NCI-H2107 (cell line): ENCODE measurements at regions not wholly inside any gene's neighbourhood (a gene's known extent, or its start where the extent isn't known, plus 50 kb on each side); places are given as distances from the start of the nearest gene placed in this dataset.

Experiments used
- DNase-seq: peaks from one replicate; lab custom pipeline; 2025; lab: John Stamatoyannopoulos, UW

- no peak for DNase-seq
Measured at GRCh38 chr12:89185181-89185580, 167.1 kb downstream of the DUSP6 start.

GRCh38 chr12:89183985-89184435 lies 168.3 kb downstream of the DUSP6 start:
- DNase-seq = no peak

- no peak for DNase-seq
Measured at GRCh38 chr12:89181271-89181920, 170.9 kb downstream of the DUSP6 start.

- DNase-seq = no peak
Measured at GRCh38 chr12:89180496-89180895, 171.8 kb downstream of the DUSP6 start.

- no peak for DNase-seq
Measured at GRCh38 chr12:89179983-89180382, 172.3 kb downstream of the DUSP6 start.

- no peak for DNase-seq
Measured at GRCh38 chr12:89179245-89179644, 173.1 kb downstream of the DUSP6 start.

GRCh38 chr12:89177802-89178395 lies 174.4 kb downstream of the DUSP6 start:
- no peak for DNase-seq

GRCh38 chr12:89176676-89177075 lies 175.6 kb downstream of the DUSP6 start:
- DNase-seq = no peak

GRCh38 chr12:89173678-89174077 lies 178.6 kb downstream of the DUSP6 start:
- DNase-seq = no peak

GRCh38 chr12:89173096-89173495 lies 179.2 kb downstream of the DUSP6 start:
- DNase-seq = no peak

GRCh38 chr12:89172224-89172623 lies 180.1 kb downstream of the DUSP6 start:
- no peak for DNase-seq

GRCh38 chr12:89169321-89169720 lies 183.0 kb downstream of the DUSP6 start:
- DNase-seq = no peak

- no peak for DNase-seq
Measured at GRCh38 chr12:89167986-89168385, 184.3 kb downstream of the DUSP6 start.

- DNase-seq = no peak
Measured at GRCh38 chr12:89166525-89166934, 185.8 kb downstream of the DUSP6 start.

GRCh38 chr12:89166121-89166520 lies 186.2 kb downstream of the DUSP6 start:
- DNase-seq = no peak

- no peak for DNase-seq
Measured at GRCh38 chr12:89165703-89166102, 186.6 kb downstream of the DUSP6 start.

- no peak for DNase-seq
Measured at GRCh38 chr12:89163918-89164317, 188.4 kb downstream of the DUSP6 start.

GRCh38 chr12:89162589-89163261 lies 189.6 kb downstream of the DUSP6 start:
- no peak for DNase-seq

GRCh38 chr12:89161557-89161956 lies 190.7 kb downstream of the DUSP6 start:
- no peak for DNase-seq

GRCh38 chr12:89160716-89161123 lies 191.6 kb downstream of the DUSP6 start:
- no peak for DNase-seq

GRCh38 chr12:89157413-89157812 lies 194.9 kb downstream of the DUSP6 start:
- no peak for DNase-seq

GRCh38 chr12:89156862-89157262 lies 195.4 kb downstream of the DUSP6 start:
- DNase-seq = no peak

GRCh38 chr12:89156340-89156739 lies 196.0 kb downstream of the DUSP6 start:
- no peak for DNase-seq
